Calu3 (cell line): ENCODE measurements at regions not wholly inside any gene's neighbourhood (a gene's known extent, or its start where the extent isn't known, plus 50 kb on each side); places are given as distances from the start of the nearest gene placed in this dataset.

Experiments
- BruUV-seq: library from RNA; stranded (reverse); fragments of 400-500 nt; replicated peaks from 2 replicates; lab custom pipeline; 2021; lab: Mats Ljungman, UMichigan
- CTCF ChIA-PET: fragments of 300-600 bp; sonication (Branson Sonifier 250); formaldehyde crosslinking; loops from one replicate; lab custom pipeline; 2022; ENCODE audit warnings: antibody characterized with exemption; lab: Charles Lee
- DNase-seq: peaks from one replicate; pipeline ENCODE4 v3.0.0; 2022
- H3K27ac Mint-ChIP-seq: one replicate; pipeline ENCODE4 v1.8.0; 2022; ENCODE audit warnings: mixed read lengths; ENCODE audit not compliant: unreplicated experiment
- H3K27me3 Mint-ChIP-seq: one replicate; pipeline ENCODE4 v1.8.0; 2022; ENCODE audit warnings: mixed read lengths; ENCODE audit not compliant: unreplicated experiment
- H3K36me3 Mint-ChIP-seq: one replicate; pipeline ENCODE4 v1.8.0; 2022; ENCODE audit warnings: mild to moderate bottlenecking, moderate library complexity, mixed read lengths; ENCODE audit not compliant: insufficient read depth, unreplicated experiment
- H3K4me1 Mint-ChIP-seq: one replicate; pipeline ENCODE4 v1.8.0; 2022; ENCODE audit warnings: mild to moderate bottlenecking, low read depth, mixed read lengths; ENCODE audit not compliant: unreplicated experiment
- H3K4me3 Mint-ChIP-seq: one replicate; pipeline ENCODE4 v1.8.0; 2022; ENCODE audit warnings: mild to moderate bottlenecking, low read depth, moderate library complexity, mixed read lengths; ENCODE audit not compliant: unreplicated experiment
- H3K9me3 Mint-ChIP-seq: one replicate; pipeline ENCODE4 v1.8.0; 2022; ENCODE audit warnings: low read depth, mixed read lengths; ENCODE audit not compliant: unreplicated experiment
- intact Hi-C: fragments of 100-400 bp; cut with micrococcal nuclease; formaldehyde crosslinking; loops from one replicate; pipeline ENCODE4 v1.10.0; 2022; ENCODE audit not compliant: unreplicated experiment
- TF ChIP-seq, protein P1 (sequence below): fragments of 200-600 bp; IDR thresholded peaks from one replicate; pipeline ENCODE4 v1.8.0; 2022; ENCODE audit warnings: antibody characterized with exemption; ENCODE audit not compliant: unreplicated experiment

DNA sequence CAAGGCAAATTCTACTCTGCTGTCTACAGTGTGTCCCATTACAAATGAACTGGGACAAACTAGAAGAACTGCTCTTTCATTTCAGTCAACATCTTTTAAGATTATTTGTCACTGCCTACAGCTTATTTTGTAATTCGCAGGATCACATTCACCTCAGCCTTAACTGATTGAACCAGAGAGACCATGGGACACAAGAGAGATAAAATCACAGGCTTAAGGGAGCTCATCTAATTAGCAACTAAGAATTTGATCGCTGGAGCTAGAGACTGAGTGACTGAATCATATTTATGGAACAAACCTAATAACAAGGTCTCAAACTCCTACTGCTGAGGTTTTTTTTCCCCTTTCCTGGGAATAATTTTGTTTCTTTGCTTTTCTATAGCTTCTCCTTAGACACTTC lies 898.2 kb downstream of the PCDH18 start:
- intact Hi-C loops: no loop called here
- Mint-ChIP-seq H3K4me1 (no peaks in the 10 kb centered on the region), H3K36me3 (no peaks in the 10 kb centered on the region), H3K27ac (no peak overlapping the region), H3K27me3 (no peaks in the 10 kb centered on the region), H3K9me3 (no peaks in the 10 kb centered on the region), H3K4me3 (no peak overlapping the region)
- TF ChIP-seq, protein P1, sequence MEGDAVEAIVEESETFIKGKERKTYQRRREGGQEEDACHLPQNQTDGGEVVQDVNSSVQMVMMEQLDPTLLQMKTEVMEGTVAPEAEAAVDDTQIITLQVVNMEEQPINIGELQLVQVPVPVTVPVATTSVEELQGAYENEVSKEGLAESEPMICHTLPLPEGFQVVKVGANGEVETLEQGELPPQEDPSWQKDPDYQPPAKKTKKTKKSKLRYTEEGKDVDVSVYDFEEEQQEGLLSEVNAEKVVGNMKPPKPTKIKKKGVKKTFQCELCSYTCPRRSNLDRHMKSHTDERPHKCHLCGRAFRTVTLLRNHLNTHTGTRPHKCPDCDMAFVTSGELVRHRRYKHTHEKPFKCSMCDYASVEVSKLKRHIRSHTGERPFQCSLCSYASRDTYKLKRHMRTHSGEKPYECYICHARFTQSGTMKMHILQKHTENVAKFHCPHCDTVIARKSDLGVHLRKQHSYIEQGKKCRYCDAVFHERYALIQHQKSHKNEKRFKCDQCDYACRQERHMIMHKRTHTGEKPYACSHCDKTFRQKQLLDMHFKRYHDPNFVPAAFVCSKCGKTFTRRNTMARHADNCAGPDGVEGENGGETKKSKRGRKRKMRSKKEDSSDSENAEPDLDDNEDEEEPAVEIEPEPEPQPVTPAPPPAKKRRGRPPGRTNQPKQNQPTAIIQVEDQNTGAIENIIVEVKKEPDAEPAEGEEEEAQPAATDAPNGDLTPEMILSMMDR: no peak
- CTCF ChIA-PET: no interaction called here
- DNase-seq: no peak
- no TSS peak for BruUV-seq

DNA sequence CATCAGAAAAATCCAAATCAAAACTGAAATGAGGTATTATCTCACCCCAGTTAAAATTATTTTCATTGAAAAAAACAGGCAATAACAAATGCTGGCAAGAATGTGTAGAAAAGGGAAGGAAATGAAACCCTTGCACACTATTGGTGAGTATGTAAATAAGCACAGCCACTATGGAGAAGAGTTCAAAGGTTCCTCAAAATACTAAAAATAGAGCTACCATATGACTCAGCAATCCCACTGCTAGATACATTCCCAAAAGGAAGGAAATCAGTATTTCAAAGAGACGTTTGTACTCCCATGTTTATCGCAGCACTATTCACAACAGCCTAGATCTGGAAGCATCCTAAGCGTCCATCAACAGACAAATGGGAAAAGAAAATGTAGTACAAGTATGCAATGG lies 932.4 kb downstream of the PCDH18 start:
- TF ChIP-seq, protein P1: no peak
- H3K27ac Mint-ChIP-seq: no peak overlapping the region
- CTCF ChIA-PET: no interaction called here
- H3K36me3 Mint-ChIP-seq: no peaks in the 10 kb centered on the region
- DNase-seq: no peak
- H3K9me3 Mint-ChIP-seq: peaks cover 7% of the 10 kb centered on the region
- BruUV-seq: no TSS peak
- no peaks in the 10 kb centered on the region for H3K27me3 Mint-ChIP-seq
- no peaks in the 10 kb centered on the region for H3K4me1 Mint-ChIP-seq
- intact Hi-C loops: no loop called here
- H3K4me3 Mint-ChIP-seq: no peak overlapping the region

DNA sequence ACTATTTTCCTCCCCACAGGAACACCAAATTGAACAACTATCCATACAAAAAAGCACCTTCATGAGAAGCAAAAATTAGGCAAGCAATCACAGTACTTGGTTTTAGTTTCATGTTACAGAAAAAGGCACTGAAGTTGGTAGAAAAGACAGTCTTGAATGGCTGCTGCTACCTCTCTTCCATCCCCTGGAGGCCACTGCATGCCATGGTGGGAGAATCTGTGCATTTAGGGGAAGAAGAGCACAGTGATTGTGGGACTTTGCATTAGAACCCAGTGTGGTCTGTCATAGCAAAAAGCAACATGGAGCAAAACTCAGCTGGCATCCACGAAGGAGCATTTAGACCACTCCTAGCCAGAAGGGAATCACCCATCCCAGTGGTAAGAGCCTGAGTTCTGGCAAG lies 941.9 kb downstream of the PCDH18 start:
- no peaks in the 10 kb centered on the region for H3K36me3 Mint-ChIP-seq
- H3K27ac Mint-ChIP-seq: no peak overlapping the region
- H3K9me3 Mint-ChIP-seq: peaks cover 3% of the 10 kb centered on the region
- TF ChIP-seq, protein P1: no peak
- no peak overlapping the region for H3K4me3 Mint-ChIP-seq
- H3K4me1 Mint-ChIP-seq: no peaks in the 10 kb centered on the region
- no peaks in the 10 kb centered on the region for H3K27me3 Mint-ChIP-seq
- DNase-seq: no peak
- intact Hi-C loops: no loop called here
- CTCF ChIA-PET: no interaction called here
- no TSS peak for BruUV-seq

DNA sequence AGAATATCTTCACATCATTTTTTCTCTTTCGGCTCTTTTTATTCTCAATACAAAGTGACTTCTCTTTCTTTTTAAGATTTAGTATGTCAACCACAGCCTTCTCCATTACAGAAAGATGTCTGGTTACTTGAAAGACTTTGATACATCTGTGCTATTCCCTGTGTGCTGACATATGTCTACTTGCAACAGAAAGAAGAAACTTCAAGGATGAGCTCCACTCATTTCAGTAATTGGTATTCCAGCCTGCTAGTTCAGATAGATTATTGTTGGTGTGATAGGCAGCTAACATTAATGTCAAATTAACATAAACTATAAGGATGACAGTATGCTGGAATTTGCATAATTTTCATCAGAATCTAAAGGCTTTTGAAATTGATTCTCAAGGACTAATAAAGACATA lies 948.7 kb downstream of the PCDH18 start:
- DNase-seq: no peak
- CTCF ChIA-PET: no interaction called here
- Mint-ChIP-seq H3K4me3 (no peak overlapping the region), H3K27ac (no peak overlapping the region), H3K36me3 (no peaks in the 10 kb centered on the region), H3K27me3 (no peaks in the 10 kb centered on the region), H3K9me3 (peaks cover 5% of the 10 kb centered on the region), H3K4me1 (no peaks in the 10 kb centered on the region)
- TF ChIP-seq, protein P1: no peak
- intact Hi-C loops: no loop called here
- no TSS peak for BruUV-seq
